EH (cell line): ENCODE measurements at regions not wholly inside any gene's neighbourhood (a gene's known extent, or its start where the extent isn't known, plus 50 kb on each side); places are given as distances from the start of the nearest gene placed in this dataset.

Source experiments
- DNase-seq: peaks from one replicate; pipeline ENCODE4 v3.0.0-alpha.2; 2015; ENCODE audit warnings: low read depth

DNA sequence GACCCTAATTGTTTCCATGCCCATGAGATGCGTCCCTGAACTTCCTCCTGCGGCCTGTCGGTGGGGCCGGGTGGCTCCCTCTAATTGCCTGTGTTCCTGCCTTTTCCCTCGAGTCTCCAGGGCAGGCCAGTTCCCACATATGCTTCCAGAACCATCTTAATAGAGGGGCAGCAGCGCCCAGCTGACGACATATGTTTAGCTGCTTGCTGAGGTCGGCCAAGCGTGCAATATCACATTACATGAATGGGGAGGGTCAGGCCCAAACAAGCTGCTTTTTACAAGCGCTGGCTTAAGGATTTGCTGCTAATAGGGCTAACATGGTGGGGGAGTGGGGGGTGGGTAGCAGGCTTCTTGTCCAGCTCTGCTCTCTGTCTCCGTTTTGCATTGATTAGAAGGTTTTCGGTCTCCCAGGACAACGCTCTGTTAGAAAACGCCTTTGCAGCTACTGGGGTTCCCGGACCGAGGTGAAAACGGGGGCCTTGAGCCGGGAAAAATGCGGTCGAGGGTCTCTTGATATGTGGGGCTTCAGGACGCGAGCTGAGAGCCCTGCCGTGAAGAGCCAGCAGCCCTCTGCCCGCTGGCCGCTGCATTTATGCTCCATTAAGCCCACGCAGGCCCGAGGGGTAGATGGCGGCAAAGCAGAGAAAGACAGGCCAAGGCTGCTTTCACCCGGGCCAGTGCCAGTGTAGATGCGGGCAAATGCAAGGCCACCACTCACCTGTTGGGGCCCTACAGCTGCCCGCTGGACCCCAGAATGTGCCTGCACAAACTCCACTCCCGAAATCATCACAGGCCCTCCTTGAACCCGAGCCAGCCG, 308.5 kb downstream of the BMP7 start:
- DNase-seq, result no peak

DNA sequence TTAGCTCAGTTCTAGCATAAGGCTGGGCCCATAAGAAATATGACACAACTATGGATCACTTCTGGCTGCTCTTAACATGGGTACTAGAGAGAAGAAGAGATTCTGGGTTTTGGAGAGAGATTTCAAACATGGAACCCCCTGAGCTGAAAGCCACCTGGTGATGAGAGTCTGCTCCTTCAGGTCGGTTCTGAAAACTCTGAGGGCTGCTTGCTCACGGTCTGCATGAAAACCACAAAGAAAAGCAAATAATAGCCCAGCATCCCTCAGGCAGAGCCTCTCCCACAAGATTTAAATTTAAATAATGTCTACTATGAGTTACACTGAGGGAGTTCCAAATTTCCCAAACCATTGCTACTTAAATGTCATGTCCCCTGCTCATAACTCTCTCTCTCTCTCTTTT, 301.5 kb downstream of the BMP7 start:
- no peak for DNase-seq

DNA sequence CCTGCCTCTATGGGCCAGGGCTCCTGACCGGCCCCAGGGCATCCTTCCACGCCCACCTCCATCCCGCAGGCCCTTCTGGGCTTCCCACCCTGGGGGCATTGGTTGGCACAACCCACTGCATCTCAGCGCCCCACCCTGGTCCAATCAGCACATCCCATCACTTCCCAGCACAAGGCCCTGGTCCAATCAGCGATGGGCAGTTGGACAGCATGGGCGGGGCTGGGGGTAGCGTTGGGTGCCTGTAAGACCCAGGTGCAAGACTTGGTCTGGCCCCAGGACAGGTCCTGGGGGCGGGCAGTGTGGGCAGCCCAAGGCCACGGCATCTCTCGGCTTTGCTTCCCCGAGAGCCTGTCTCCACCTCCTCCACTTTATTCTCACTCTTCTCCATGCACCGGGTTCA, 298.5 kb downstream of the BMP7 start:
- DNase-seq, result no peak

DNA sequence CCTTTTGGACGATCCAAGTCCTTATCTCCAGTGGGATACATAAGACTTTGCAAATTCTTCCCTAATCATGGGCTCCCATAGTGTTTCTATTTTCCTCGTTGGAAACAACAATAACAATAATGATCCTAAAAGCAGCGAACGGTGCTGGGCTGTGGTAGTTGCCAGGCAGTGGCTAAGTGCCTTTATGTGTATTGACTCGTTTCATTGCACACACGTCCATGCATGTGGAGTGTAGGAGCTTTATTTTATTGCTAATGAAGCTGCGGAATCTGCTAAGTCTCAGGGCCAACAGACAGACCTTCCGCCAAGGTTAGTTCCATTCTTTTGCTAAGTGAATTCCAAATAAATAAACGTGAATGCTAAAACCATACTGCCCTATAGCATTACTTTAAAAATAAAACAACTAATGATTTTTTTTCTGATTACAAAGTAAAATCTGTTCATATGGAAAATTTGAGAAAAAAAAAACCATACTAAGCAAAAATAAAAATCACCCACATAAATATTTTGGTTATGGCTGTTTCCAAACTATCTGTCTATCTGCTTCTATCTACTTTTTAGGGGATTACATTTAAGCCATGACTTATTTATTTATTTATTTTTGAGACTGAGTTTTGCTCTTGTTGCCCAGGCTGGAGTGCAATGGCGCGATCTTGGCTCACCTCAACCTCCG, 297.9 kb downstream of the BMP7 start:
- no peak for DNase-seq

DNA sequence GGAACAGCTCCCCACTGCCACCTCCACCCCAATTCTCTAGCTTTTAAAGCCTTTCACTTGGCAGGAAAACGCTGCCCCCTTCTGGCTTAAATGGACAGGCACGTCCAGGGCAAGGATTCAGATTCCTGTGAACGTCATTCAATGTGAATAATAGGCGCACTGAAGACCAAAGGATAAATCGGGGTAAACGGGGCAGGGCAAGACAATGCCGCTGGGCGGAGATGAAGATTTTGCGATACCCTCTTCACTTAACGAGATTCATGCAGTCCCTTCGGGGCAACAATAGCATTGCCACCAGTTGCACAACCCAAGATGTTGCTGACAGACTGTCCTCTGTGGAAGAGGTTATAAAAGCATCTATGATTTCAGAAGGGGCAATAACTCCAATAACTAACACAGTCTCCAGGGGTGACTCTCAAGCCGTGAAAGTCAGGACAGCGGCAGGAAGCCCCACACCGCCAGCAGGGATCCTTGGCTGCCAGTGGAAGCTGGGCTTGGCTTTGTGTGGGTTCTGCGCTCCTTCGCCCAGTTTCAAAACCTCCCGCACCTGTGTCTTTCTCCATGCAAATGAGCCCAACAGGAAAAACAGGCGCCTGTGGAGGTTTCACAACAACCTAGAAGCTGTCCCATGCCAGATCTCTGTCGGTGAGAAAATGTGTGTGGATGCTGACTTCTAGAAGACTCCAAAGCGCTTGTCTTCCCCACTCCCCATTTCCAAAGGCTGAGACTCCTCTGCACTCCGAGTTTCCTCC, 291.8 kb downstream of the BMP7 start:
- DNase-seq, result peak; percentile 69

DNA sequence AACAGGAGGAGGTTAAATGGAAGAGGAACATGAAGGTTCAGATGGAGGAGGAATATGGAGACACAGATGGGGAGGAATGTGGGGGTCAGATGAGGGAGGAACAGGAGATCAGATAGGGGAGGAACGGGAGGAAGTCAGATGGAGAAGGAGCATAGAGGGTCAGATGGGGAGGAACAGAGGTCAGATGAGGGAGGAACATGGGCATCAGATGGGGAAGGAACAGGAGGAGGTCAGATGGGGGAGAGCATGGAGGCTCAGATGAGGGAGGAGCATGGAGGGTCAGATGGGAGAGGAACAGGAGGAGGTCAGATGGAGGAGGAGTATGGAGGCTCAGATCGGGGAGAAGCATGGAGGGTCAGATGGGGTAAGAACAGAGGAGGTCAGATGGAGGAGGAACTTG, 290.6 kb downstream of the BMP7 start:
- DNase-seq, result no peak

DNA sequence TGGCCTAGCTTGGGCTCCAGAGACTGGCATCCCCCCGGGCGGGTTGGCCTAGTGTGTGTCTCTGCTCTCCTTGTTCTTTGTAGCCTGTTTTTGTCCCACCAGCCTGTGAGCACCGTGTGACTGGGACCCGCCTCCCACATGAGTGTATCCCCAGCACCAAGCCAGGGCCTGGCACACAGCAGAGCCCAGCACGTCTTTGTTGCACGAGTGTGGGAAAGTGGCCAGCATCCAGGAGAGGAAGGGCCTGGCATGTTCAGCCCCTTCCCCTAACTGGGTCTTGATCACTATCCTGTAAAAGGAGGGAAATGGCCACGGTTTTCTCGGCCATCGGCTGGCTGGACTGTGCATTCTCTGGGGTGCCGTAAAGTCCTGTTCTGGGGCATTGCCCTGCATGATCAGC, 290.1 kb downstream of the BMP7 start:
- DNase-seq, result no peak

DNA sequence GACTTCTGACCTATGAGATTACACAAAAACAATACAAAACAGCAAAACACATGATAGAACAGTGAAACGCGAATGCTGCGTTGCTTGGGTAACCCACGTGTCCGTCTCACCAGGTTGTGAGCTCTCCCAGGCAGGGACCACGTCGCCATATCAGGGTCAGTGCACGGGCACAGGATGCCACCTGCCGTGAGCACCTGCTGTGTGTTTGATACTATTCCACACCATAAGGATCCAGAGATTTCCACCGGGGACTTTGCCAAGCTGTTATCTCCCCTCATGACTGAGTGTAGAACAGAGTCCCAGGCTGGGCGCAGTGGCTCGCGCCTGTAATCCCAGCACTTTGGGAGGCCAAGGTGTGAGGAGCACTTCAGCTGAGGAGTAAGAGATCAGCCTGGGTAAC, 288.0 kb downstream of the BMP7 start:
- no peak for DNase-seq

DNA sequence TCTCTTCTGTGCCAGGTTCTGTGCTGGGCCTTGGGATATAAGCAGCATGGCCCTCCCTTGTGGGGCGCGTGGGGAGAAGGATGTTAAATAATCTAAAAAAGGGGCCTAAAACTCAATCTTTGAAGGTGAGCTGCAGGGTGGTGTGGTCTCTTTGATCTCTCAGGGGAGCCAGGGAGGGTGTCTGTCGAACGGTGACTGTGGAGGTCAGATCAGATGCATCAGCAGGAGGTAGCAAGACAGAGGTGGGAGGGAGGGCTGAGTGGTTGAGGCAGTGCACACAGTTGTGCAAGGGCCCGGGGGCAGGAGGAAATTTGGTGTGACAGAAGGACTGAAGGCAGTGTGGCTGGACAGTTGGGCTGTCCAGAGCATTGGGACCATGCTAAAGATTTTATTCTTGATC, 287.3 kb downstream of the BMP7 start:
- no peak for DNase-seq

DNA sequence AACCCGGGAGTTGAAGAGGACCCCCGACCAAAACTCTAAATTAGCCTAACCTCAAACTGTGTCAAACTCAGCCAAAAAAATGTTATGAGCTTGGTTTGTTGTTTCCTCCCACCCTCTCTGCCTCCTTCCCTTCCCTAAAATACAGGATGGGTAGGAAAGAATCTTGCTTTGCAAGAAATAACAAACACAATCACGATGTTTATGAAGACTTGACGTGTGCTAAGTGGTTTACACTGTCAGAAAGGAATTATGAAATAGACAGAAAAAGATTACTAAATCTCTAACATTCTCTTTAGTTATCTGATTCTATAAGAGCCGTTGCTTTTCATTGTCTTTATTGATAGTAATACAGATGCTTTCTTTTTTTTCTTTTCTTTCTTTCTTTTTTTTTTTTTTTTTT, 285.1 kb downstream of the BMP7 start:
- DNase-seq, result no peak

DNA sequence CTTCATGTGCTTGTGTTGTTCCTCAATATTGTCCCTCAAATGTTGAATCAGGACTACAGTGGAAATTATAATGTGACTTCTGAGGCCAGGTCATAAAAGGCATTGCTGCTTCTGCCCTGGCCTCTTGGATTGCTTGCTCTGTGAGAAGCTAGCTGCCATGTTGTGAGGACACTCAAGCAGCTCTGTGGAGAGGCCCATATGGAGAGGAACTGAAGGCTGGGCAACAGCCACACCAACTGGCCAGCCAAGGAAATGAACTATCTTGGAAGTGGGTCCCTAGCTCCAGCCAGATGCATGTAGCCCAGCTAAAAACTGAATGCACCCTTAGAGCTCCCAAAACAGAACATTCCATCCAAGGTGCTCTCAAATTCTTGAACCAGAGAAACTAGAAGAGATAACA, 282.6 kb downstream of the BMP7 start:
- no peak for DNase-seq

DNA sequence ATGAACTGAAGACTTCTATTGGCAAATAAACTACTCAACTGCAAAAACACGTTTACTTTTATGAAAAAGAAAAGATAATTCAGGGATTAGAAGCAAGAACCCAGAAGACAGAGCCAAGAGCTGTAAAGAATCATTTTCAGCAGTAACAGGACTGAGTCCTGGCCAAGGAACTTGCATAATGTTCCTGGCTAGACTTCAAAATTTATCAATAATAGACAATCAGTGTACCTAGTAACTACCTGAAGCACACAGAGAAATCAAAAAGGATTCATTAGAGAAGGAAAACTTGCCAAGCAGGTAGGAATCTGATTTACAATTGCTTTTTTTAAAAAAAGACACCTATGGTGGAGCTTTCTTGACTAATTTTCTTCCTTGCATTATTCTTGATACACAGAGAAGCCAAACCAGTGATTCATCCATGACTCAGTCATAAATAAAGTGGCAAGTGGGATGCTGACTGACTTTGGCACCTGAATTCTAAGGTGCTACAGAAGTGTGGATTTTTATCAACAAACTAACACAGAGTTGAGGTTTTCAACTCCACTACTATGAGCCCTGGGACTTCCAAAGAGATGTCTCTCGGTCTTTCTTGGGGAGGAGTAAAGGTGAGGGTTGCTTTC, 281.3 kb downstream of the BMP7 start:
- DNase-seq, result no peak

DNA sequence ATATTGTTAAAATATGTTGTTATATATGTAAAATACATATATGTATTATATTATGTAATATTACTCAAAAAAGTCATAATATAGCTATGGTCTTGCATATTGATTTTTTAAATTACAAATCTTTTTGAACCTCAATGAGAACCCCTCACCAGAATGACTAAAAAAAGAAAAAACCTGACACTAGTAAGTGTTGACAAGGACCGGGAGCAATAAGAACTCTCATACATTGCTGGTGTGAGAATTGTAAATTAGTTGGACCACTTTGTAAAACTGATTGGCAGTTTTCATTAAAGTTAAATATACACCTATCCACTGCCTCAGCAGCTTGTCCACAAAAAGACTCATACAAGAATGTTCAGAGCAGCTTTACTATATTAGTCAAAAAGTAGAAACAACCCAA, 280.0 kb downstream of the BMP7 start:
- DNase-seq, result no peak

DNA sequence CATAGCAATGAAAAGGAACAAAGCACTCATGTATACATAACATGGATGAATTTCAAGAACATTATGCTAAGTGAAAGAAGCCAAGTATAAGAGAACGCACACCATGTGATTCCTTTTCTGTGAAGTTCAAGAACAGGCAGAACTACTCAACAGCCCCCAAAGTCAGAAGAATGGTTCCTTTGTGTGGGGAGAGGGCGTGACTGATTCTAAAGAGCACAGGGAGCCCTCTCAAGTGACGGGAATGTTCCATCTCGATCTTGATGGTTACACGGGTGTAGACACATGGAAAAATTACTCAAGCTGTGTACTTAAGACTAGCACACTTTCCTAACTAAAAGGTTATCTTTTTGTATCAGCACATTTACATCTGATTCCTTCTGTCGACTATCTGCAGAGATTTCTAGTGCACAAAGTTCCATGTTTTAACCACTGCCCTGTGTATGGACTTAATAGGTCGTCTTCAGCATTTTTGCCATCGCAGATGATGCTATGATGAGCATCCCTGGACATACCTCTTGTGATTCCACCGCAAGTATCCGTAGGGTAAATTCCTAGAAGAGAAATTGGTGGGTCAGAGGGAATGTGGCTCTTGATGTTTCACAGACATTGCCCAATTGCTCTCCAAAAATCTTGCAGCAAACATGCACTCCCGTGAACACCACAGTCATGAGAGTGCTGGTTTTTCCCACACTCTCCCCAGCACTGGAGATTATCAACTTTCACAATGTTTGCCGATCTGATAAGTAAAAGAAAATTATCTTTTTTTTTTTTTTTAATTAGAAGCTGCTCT, 279.3 kb downstream of the BMP7 start:
- peak; percentile 51 for DNase-seq

DNA sequence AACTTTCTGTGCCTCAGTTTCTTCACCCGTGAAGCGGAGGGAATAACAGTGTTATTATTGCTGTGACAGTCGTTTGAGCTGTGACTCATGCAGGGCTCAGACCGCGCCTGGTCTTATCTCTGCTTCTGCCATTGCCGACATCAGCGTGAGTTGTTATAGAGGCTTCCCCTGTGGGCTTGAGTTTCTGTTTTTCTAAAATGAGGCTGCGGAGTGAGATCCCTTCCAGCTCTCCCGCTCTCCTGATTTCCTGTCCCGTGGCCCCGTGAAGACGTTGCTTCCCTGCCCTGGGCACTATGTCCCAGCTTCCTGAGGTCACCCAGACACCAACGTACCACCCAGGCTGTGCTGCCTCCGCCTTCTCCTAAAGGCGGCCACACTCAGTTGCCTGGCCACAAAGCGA, 278.5 kb downstream of the BMP7 start:
- DNase-seq, result peak; percentile 48

DNA sequence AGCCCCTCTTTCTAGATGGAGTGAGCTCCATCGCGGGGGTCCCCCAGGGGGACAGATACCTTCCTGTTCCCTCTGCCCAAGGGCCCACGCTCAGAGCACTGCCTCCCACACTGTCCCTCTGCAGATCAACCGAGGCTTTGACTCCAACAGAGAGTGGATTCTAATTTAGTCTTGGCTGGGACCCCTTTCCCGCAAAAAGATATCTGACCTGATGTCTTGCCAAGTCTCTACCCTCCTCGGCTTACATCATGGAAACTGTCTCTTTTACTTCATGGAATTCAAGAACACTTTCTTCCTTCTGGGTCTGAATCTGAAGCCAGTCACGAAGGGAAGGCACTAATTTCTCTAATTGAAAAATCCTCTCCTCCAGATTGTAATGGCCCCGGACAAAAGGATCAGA, 278.0 kb downstream of the BMP7 start:
- DNase-seq, result no peak

DNA sequence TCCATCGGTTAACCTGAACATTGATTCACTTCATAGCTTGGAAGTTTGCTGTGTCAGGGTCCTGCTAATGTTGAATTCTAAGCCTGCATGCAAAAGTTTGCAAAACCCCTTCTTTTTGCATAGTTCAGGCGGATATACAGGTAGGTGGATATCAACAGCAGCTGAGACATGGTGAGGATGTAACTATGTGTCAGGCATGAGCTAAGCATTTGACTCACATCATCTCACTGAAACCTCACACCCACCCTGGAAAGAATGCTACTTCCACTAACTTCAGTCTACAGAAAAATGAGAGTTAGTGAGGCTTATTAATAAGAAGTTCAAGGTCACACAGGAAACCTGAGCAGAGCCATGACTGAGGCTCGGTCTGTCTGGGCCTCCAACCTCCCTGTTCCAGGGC, 276.9 kb downstream of the BMP7 start:
- DNase-seq, result no peak

DNA sequence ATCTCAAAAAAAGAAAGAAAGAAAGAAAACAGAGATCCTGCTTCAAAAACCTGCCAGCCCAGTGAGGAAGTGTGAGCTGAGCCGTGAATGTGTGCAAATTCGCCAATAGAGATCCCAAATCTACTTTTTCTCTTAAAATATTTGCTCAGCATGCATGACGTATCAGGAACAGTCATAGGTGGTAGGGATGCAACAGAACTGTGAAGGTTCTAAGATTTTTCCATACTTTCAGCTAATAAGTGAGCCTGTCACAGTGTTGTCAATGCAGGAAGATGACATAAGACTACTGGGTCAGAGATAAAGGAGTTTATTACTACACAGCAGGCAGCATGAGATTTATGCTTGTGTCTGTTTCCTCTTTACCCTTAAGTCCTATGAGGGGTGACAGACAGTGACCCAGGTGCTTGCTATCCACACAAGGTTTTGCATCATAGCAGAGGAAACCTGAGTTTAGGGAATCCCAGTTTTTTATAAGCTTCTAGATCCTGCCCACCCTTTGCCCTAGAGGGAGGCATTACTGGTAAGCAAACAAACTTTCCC, 273.4 kb downstream of the BMP7 start:
- DNase-seq, result no peak

DNA sequence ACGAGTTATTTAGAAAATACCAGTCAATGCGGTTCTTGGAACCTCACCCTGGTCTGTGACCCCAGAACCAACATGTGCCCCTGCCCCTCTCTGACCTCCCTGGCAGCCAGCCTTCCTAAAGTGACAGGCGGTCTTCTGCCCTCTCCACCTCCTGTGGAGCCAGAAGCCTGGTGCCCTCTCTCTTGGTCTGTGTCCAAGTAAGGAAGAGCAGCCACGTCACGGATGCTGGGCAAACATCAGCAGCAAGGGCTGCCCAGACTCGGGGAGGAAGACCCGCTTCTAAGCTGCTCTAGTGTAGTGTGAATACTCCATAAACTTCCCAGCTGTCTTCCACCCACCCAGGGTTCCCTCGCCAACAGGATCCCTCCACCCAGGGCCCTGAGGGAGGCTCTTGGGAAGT, 272.4 kb downstream of the BMP7 start:
- DNase-seq, result no peak

DNA sequence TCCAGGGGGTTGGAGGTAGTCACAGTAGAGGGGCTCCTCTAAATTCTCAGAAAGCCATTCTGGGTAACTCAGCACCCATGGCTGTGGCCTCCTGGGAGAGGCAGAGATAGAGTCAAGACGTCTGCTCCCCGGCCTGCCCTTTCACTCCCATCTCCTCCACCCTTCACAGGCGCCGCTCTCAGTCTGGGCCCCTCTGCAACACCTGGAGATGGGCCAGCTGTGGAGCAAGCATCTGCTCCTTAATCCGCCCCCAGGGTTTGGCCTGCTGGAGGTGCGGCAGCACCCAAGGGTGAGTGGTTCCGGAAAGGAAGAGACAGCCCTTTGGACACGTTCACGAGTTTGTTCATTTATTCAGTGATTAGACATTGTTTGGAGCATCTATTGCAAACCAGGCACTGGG, 271.3 kb downstream of the BMP7 start:
- no peak for DNase-seq

DNA sequence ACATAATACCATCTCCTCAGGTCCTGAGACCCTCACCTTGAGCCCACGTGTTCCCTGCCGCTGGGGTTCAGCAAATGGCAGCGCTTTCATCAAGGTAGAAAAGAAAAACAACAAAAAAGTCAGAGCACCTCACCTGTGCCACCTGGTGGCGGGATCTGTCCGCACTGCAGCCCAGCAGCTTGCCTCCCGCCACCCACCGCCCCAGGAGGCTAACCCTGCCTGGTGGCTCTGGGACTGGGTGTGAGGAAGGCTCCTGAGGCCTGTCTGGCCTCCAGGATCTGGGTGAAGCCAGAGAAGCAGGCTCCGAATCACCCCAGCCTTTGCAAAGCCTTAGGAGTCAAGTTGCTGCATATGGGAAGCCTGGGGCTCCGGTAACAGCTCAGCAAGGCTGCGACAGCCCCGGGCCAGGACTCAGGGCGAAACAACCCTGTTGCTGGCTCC, 270.8 kb downstream of the BMP7 start:
- DNase-seq, result no peak

DNA sequence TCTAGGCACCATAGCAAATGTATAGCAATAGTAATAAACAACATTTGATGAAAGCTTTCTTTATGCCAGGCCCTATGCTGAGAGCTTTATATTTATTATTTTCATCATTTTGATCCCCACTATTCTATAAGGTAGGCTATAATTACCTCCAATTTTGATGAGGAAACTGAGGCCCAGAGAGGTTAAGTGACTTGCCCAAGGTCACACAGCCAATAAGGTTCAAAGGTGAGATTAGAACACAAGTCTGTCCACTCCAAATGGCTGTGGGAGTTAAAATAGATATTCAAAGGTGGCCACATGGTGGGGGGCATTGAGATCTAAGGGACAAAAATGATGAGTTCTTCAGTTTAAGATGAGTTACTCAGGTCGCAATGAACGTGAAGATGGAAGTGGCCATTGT, 269.9 kb downstream of the BMP7 start:
- no peak for DNase-seq
